CD4-positive, alpha-beta T cell treated with Interleukin-17A for 1 hour (primary cell): ENCODE measurements at regions not wholly inside any gene's neighbourhood (a gene's known extent, or its start where the extent isn't known, plus 50 kb on each side); places are given as distances from the start of the nearest gene placed in this dataset.
"Not testable (repeated sequence)": the region's sequence is repeated elsewhere in the genome, so short reads cannot be mapped to it uniquely, and the experiment has no call there.

ENCODE experiments used
- DNase-seq: peaks from one replicate; pipeline ENCODE4 v3.0.0-alpha.2; 2020

DNA sequence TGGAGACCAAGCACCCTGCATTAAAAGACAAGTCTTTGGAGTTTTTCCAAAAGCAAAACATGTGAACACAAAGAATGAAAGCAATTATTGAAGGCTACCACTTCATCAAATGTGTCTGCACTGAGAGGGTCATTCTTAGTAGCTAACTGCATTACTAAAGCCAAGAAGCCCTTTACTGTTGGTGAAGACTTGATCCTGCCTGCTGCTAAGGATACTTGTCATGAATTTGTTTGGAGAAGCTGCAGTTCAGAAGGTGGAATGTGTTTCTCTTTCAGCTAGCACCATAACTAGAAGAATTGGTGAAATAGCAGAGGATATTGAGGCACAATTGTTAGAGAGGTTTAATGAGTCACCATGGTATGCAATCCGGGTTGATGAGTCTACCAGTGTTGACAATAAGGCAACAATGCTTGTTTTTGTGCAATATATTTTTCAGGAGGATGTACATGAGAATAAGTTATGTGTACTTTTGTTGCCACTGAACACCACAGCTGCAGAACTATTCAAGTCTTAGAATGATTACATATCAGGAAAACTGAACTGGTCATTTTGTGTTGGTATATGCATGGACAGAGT lies 457.3 kb upstream of the ISX start:
- no peak for DNase-seq

GRCh38 chr22:34609646-34610045 lies 456.3 kb upstream of the ISX start:
- DNase-seq: no peak

DNA sequence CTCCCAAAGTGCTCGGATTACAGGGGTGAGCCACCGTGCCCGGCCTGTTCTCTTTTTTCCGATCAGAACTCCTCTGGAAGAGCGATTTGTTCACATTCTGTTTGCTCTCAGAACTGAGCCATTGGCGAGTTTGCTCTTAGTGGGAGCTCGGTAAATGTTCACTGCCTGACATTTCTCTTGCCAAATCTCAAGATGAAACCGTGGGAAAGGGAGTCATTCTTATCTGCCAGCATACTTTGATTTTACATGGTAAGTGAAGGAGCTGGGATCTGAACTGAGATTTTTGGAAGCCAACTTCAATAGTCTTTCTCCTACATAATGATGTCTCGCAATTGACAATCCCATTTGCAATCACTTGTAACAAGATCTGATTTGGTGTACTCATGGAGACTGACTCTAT lies 445.8 kb upstream of the ISX start:
- DNase-seq: no peak

GRCh38 chr22:34620832-34621231 lies 445.1 kb upstream of the ISX start:
- no peak for DNase-seq

DNA sequence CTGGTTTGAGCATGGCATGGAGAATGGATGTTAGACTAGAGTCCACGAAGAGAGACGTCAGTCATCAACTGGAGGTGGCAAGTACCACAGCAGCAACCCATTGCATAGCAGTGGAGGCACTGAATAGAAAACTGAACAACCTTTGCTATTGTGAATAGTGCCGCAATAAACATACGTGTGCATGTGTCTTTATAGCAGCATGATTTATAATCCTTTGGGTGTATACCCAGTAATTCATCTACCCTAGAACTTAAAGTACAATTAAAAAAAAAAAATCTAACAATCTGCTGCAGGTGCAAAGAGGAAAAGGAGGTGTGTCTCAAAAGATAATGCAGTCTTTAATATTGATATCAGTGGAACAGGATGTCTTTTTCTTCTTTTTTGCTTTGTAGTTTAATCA lies 443.4 kb upstream of the ISX start:
- no peak for DNase-seq

DNA sequence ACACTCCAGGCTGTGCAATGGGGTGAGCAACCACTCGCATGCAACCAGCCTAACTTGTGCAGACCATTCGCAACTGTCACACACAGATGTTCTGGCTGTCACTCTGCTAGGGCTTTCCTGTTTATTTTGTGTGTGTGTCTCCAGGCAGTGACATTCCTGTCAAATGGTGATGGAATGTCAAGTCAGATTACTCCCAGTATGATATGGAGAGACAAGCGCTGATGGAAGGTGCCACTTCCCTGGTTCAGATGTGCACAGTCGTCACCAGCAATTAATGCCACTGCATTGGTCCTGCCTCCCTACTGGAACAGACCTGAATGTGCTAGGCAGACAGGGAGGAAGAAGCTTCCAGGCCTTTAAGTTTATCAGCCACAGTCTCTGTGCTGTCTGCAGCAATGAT lies 442.4 kb upstream of the ISX start:
- no peak for DNase-seq

- not testable (repeated sequence) for DNase-seq
Measured at GRCh38 chr22:34625892-34626291, 440.1 kb upstream of the ISX start.

GRCh38 chr22:34638128-34638527 lies 427.8 kb upstream of the ISX start:
- DNase-seq: no peak

- no peak for DNase-seq
Measured at GRCh38 chr22:34639911-34640310, 426.0 kb upstream of the ISX start.

DNA sequence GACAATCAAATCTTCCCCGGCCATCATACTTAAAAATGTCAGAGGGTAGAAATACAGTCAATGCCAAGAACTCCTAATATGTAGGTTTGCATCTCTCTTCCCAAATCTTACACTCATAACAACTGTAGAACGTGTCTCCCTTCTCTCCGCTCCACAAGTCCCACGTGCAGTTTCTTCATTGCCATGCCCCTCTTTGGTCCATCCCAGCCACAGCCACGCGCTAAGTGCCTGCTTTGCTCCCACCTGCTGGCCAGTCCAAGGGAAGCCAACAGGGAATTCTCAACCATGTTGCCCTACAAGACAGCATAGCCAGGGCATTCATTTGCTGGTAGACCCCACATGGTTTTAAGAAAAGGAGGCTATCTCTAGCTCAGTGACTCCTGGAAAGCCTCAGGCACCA lies 420.6 kb upstream of the ISX start:
- no peak for DNase-seq

DNA sequence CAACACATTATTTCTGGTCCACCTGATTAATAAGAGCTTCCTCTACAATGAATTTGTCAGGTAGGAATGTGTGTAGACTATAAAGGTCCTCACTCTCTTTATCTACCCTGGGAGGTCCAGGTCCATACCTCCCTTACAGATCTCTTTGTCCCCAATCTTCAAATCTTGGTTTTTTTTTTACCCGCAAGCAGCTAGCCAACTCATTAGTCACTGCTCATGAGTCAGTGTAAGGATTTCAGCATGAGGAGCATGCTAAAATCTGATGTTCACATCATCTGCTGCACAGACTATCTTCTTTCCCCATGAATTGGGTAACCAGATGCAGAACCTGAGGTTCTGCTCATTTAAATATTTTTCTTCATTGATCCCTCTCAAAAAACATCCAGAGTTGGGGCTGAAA lies 397.0 kb upstream of the ISX start:
- no peak for DNase-seq

GRCh38 chr22:34683031-34683430 lies 382.9 kb upstream of the ISX start:
- DNase-seq: not testable (repeated sequence)

- not testable (repeated sequence) for DNase-seq
Measured at GRCh38 chr22:34684278-34684677, 381.7 kb upstream of the ISX start.

DNA sequence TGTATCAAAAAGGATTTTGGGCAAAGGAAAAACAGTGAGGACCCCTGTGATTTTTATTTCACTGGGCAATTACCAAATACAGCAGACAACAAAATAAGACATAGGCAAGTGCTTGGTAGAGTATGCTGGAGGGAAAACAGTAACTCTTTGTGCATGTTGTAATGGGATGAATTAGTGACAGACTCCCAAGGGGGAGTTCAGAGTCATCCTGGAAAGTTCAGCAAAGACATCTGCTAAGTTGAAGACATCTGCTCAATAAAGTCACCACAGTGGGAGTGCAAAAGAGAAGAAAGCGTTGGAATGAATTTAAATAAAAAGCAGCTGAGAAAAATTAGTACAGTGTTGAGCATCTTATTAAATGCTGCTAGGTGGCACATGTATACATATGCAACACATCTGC lies 378.8 kb upstream of the ISX start:
- DNase-seq: no peak

DNA sequence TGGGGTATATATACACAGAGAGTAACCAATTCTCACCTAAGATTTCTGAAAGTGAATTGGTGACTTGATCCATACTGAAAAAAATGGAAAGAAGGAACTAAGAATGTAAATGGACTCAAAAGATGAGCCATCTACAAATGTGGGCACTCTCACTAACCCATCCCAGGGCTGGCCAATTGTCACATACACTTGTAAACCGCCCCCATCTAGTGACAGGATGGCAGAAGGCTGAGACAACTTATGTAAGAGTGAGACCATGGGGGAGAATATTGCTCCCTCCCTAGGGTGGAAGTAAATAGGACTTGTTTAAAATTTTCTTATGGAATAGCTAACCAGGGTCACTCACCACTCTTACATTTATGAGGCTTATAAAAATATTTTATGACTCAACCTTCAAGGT lies 377.1 kb upstream of the ISX start:
- DNase-seq: no peak

DNA sequence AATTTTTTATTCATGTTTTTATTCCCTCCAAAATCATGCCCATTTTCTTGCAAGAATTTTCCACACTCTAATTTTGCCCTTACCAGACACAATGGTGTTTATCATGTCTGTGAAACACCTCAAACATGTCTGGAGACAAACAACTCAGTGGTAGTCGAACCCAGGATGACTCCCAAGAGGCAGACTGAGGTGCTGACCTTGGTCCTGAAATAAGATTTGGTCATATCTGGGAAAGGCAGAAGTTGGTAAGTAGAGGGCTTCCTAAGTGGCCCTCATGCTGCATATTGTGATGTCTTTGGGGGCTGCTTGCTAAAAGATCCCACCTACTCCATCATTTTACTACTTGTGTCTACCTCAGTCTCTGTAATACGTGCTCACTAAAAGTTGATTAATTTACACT lies 369.4 kb upstream of the ISX start:
- no peak for DNase-seq

GRCh38 chr22:34702279-34702678 lies 363.7 kb upstream of the ISX start:
- DNase-seq: no peak

- DNase-seq: no peak
Measured at GRCh38 chr22:34709641-34710040, 356.3 kb upstream of the ISX start.

DNA sequence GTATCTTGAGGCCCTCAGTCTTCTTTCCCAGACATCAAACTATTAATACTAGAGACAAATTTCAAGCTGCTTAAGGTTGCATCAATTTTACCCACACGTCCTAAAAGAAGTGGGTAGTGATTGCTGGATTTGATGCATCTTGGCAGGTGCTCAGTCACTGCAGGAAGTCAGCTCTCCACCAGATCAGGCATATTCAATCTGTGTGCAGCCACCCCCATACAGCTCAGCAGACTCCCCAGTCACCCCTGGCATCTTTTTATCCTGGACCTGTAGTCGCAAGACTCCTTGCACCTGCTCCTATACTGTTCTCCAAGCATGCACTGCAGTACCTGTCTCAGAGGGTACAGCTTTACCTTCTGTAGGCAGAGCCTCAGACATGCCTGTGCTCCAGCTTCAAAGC lies 343.1 kb upstream of the ISX start:
- no peak for DNase-seq

DNA sequence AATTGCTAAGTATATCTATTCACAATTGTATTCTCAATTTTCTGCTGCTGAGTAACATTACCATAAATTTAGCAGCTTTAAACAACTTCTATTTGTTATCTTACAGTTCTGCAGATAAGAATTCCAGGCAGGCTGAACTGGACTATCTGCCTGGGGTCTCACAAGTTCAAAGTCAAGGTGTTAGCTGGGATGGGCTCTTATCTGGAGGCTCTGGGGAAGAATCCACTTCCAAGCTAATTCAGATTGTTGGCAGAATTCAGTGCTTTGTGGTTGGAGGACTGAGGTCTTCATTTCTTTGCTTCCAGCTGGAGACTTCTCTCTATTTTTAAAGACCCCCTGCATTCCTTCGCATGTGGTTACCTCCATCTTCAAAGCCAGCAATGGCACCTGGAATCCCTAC lies 329.9 kb upstream of the ISX start:
- DNase-seq: no peak

DNA sequence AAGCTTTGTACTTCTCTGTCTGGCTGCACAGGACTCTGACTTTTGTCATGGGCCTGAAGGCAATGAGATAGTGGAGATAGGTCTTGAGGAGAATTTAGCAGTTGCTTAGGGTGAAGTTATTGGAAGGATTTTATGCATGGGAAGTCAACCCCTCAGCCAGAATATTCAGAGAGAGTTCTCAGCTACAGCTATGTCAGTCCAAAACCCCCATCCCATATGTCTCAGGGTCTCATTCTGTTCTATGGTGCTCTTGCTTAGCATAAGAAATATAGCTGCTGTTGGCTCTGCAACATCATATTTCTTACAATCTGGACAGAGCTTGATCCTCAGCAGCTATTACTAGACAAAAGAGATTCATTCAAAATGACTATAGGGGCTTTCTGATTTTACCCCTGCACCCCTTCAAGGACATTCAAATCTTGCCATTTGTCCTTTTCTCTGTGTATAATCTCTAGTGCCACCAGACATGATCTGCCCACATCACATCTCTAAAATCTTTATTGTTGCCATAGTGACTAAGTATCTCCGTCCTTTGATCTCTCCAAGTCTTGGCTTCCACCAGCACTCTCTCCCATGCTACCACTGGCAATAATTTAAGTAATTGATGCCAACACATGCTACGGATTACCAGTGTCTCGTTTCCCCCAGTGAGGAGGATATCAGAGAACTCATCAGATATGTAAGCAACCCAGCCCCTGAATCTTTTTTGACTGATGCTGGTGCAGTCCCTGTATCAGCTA lies 327.1 kb upstream of the ISX start:
- no peak for DNase-seq

GRCh38 chr22:34743110-34743751 lies 322.7 kb upstream of the ISX start:
- DNase-seq: no peak

GRCh38 chr22:34760276-34761008 lies 305.5 kb upstream of the ISX start:
- DNase-seq: no peak

- DNase-seq: no peak
Measured at GRCh38 chr22:34761111-34761510, 304.8 kb upstream of the ISX start.
